Endothelial cell of umbilical vein (primary cell): ENCODE measurements at regions not wholly inside any gene's neighbourhood (a gene's known extent, or its start where the extent isn't known, plus 50 kb on each side); places are given as distances from the start of the nearest gene placed in this dataset.

Experiments
- BruUV-seq: library from RNA; stranded (reverse); fragments of 400-500 nt; replicated peaks from 2 replicates; lab custom pipeline; 2021; lab: Mats Ljungman, UMichigan
- CTCF ChIA-PET: fragments of 300-600, 350-600 bp; sonication (Branson Sonifier 250); formaldehyde crosslinking; loops from one replicate; lab custom pipeline; 2021; ENCODE audit warnings: antibody characterized with exemption, inconsistent platforms; lab: Charles Lee
- POLR2A ChIA-PET: fragments of 300-600, 350-600 bp; sonication (Branson Sonifier 250); formaldehyde crosslinking; loops from one replicate; lab custom pipeline; 2021; ENCODE audit warnings: antibody characterized with exemption, inconsistent platforms; lab: Charles Lee
- DNase-seq: peaks from one replicate; pipeline ENCODE4 v3.0.0-alpha.2; 2011; ENCODE audit warnings: low read depth, low spot score
- FAIRE-seq: peaks from 2 replicates; lab custom pipeline; 2011; peaks lifted over from hg19 to GRCh38; lab: Jason Lieb, UNC
- H2AFZ ChIP-seq: 2 replicates; pipeline ENCODE4 v1.6.0; 2012; ENCODE audit warnings: low read depth, low read length, control low read depth, inconsistent platforms
- H3K27ac ChIP-seq: 2 replicates; pipeline ENCODE4 v1.5.1; 2011; ENCODE audit warnings: low read depth, mild to moderate bottlenecking, control low read depth, low read length, moderate library complexity; ENCODE audit not compliant: insufficient read depth
- H3K27me3 ChIP-seq, 2 experiments: 2 replicates each; pipeline versions ENCODE4 v1.6.0 to v1.6.1; 2011; ENCODE audit warnings: low read length in 2 of 2, mixed read lengths in 1 of 2; ENCODE audit not compliant: control insufficient read depth in 2 of 2, insufficient read depth in 2 of 2
- H3K36me3 ChIP-seq, 2 experiments: 2 replicates in 1 of 2; 3 replicates in 1 of 2; pipeline ENCODE4 v1.5.1; 2011; ENCODE audit warnings: low read length in 2 of 2, mild to moderate bottlenecking in 1 of 2, moderate library complexity in 1 of 2; ENCODE audit not compliant: control insufficient read depth in 2 of 2, insufficient read depth in 2 of 2; ENCODE audit errors: extremely low read depth in 1 of 2
- H3K4me1 ChIP-seq: 3 replicates; pipeline ENCODE4 v1.5.1; 2011; ENCODE audit warnings: mild to moderate bottlenecking, low read length; ENCODE audit not compliant: control insufficient read depth, insufficient read depth; ENCODE audit errors: extremely low read depth
- H3K4me2 ChIP-seq: 2 replicates; pipeline ENCODE4 v1.6.1; 2011; ENCODE audit warnings: low read length, control low read depth, mixed read lengths; ENCODE audit not compliant: insufficient read depth
- H3K4me3 ChIP-seq, 3 experiments: fragments of 200-600 bp in 1 of 3; sonication (generic), shearing (Covaris generic) in 1 of 3; replicated peaks in 1 of 3; 2 replicates each; pipeline ENCODE4 v1.5.1; 2011 to 2016; ENCODE audit warnings: control low read depth in 3 of 3, low read length in 3 of 3, mild to moderate bottlenecking in 2 of 3, inconsistent platforms in 1 of 3, low read depth in 1 of 3, moderate library complexity in 1 of 3; ENCODE audit not compliant: insufficient read depth in 1 of 3
- H3K79me2 ChIP-seq: 2 replicates; pipeline ENCODE4 v1.6.0; 2012; ENCODE audit warnings: low read length, inconsistent platforms; ENCODE audit not compliant: control insufficient read depth, insufficient read depth
- H3K9ac ChIP-seq: replicated peaks from 2 replicates; pipeline ENCODE3; 2011; ENCODE audit warnings: low read length, control low read depth; ENCODE audit not compliant: insufficient read depth; ENCODE audit errors: extremely low read depth
- H3K9me1 ChIP-seq: replicated peaks from 3 replicates; pipeline ENCODE4 v1.6.0; 2011; ENCODE audit warnings: mild to moderate bottlenecking, low read length; ENCODE audit not compliant: control insufficient read depth, insufficient read depth; ENCODE audit errors: extremely low read depth
- H3K9me3 ChIP-seq: replicated peaks from 2 replicates; pipeline ENCODE4 v1.5.1; 2012; ENCODE audit warnings: low read length, inconsistent platforms; ENCODE audit not compliant: control insufficient read depth, insufficient read depth
- H4K20me1 ChIP-seq: replicated peaks from 2 replicates; pipeline ENCODE3; 2011; ENCODE audit warnings: mild to moderate bottlenecking, low read length; ENCODE audit not compliant: control insufficient read depth, insufficient read depth; ENCODE audit errors: extremely low read depth
- CTCF ChIP-seq, 2 donors: IDR thresholded peaks; 1 replicate in 1 of 2; 2 replicates in 1 of 2; pipeline ENCODE4 v1.5.1; 2011; ENCODE audit warnings: low read length in 2 of 2, mild to moderate bottlenecking in 2 of 2, moderate library complexity in 2 of 2, control low read depth in 1 of 2, inconsistent platforms in 1 of 2, low read depth in 1 of 2; ENCODE audit not compliant: insufficient read depth in 1 of 2; ENCODE audit errors: extremely low read depth in 1 of 2
- EZH2 ChIP-seq: IDR thresholded peaks from 2 replicates; pipeline ENCODE4 v1.6.1; 2012; ENCODE audit warnings: borderline replicate concordance, low read depth, mild to moderate bottlenecking, moderate library complexity, low read length, inconsistent platforms; ENCODE audit not compliant: severe bottlenecking
- FOS ChIP-seq: IDR thresholded peaks from 2 replicates; pipeline ENCODE4 v1.6.1; 2011; ENCODE audit warnings: mild to moderate bottlenecking, low read length, moderate library complexity, borderline replicate concordance; ENCODE audit not compliant: insufficient read depth
- GATA2 ChIP-seq: IDR thresholded peaks from 2 replicates; pipeline ENCODE4 v1.7.0; 2011; ENCODE audit warnings: low read depth, mild to moderate bottlenecking, moderate library complexity, mixed read lengths, low read length; ENCODE audit not compliant: insufficient read length, insufficient read depth
- JUN ChIP-seq: IDR thresholded peaks from 2 replicates; pipeline ENCODE4 v1.6.1; 2011; ENCODE audit warnings: borderline replicate concordance, low read depth; ENCODE audit not compliant: insufficient read length, insufficient read depth
- MYC ChIP-seq: IDR thresholded peaks from one replicate; pipeline ENCODE4 v1.6.1; 2011; ENCODE audit warnings: mild to moderate bottlenecking, low read depth, low read length
- POLR2A ChIP-seq: IDR thresholded peaks from 2 replicates; pipeline ENCODE4 v1.6.1; 2012; ENCODE audit warnings: low read depth, mild to moderate bottlenecking, control low read depth, low read length
- POLR2AphosphoS5 ChIP-seq: IDR thresholded peaks from 2 replicates; pipeline ENCODE4 v1.6.1; 2012; ENCODE audit warnings: low read depth, mild to moderate bottlenecking, control low read depth, low read length, moderate library complexity; ENCODE audit not compliant: insufficient read depth
- dilution Hi-C: fragments of 300-500 bp; cut with MboI; formaldehyde crosslinking; loops from one replicate; pipeline ENCODE4 v1.15.0; 2019; ENCODE audit warnings: low sequenced_read_pairs; ENCODE audit not compliant: extremely low pct_ligation_motif_present
- intact Hi-C: fragments of 100-400 bp; cut with micrococcal nuclease; formaldehyde crosslinking; loops from one replicate; pipeline ENCODE4 v1.10.0; 2022
- TF ChIP-seq, protein P1 (sequence below): IDR thresholded peaks from 2 replicates; pipeline ENCODE4 v1.6.1; 2011; ENCODE audit not compliant: insufficient read depth, insufficient read length

GRCh38 chr10:2984682-2985081, 82.7 kb upstream of the PFKP start:
- no peak overlapping the region for H3K9ac ChIP-seq
- H2AFZ ChIP-seq, result no peak overlapping the region
- no peaks in the 10 kb centered on the region for H3K9me3 ChIP-seq
- DNase-seq (no peak), FAIRE-seq (no peak)
- no peak overlapping the region for H3K4me3 ChIP-seq
- no peak overlapping the region for H3K27ac ChIP-seq
- BruUV-seq, result no TSS peak
- ChIA-PET CTCF (no interaction called here), POLR2A (no interaction called here)
- H3K36me3 ChIP-seq, result no peaks in the 10 kb centered on the region
- dilution Hi-C loops, result no loop called here
- no peaks in the 10 kb centered on the region for H3K9me1 ChIP-seq
- intact Hi-C loops, result no loop called here
- H3K4me1 ChIP-seq, result peaks cover 10% of the 10 kb centered on the region
- no peaks in the 10 kb centered on the region for H4K20me1 ChIP-seq
- no peak overlapping the region for H3K4me2 ChIP-seq
- peaks cover 0 to 2% of the 10 kb centered on the region in 2 experiments for H3K27me3 ChIP-seq
- TF ChIP-seq, protein P1, sequence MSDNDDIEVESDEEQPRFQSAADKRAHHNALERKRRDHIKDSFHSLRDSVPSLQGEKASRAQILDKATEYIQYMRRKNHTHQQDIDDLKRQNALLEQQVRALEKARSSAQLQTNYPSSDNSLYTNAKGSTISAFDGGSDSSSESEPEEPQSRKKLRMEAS, result no peak
- TF ChIP-seq CTCF (IDR thresholded peaks at IDR 0.05; ENCODE audit: extremely low read depth in 1 of 2, insufficient read depth in 1 of 2, low read depth in 1 of 2, low read length in 2 of 2), result no peak
- no peak for TF ChIP-seq EZH2
- no peaks in the 10 kb centered on the region for H3K79me2 ChIP-seq

DNA sequence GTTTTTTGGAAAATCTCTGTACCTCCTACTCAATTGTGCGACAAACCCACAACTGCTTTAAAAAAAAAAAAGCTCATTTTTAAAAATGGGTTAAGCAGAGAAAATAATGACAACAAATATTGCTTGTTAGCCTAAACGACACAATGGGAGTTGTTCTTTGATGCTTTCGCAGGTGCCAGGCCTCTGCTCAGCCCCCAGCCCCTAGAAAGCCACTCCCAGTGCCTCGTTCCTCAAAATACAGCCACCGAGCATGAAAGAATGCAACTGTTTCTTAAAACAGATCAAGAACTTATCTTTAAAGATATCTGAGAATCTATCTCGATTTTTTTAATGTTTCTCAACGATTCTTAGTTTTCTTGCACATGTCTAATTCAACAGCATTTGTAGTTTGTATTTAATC, 85.2 kb upstream of the PFKP start:
- H3K4me2 ChIP-seq, result no peak overlapping the region
- H3K79me2 ChIP-seq, result no peaks in the 10 kb centered on the region
- no peaks in the 10 kb centered on the region for H3K9me3 ChIP-seq
- no peak overlapping the region for H3K9ac ChIP-seq
- FAIRE-seq, result no peak
- H3K27ac ChIP-seq, result no peak overlapping the region
- no peak overlapping the region for H2AFZ ChIP-seq
- H4K20me1 ChIP-seq, result no peaks in the 10 kb centered on the region
- no peaks in the 10 kb centered on the region for H3K9me1 ChIP-seq
- no peaks in the 10 kb centered on the region for H3K27me3 ChIP-seq
- ChIA-PET POLR2A (no interaction called here), CTCF (interaction anchor here (0.6 to 1.5 kb wide), 6 partner anchors 52 to 503 kb away, joined by 3 to 4 read pairs (median 4); no protein-coding TSS in a partner anchor)
- H3K4me1 ChIP-seq, result peaks cover 10% of the 10 kb centered on the region
- intact Hi-C loops, result no loop called here
- TF ChIP-seq POLR2AphosphoS5, result no peak
- no peak for TF ChIP-seq MYC
- TF ChIP-seq EZH2, result no peak
- no peak for TF ChIP-seq GATA2
- TF ChIP-seq, protein P1, result no peak
- no peak for TF ChIP-seq FOS
- TF ChIP-seq POLR2A, result no peak
- no peak for TF ChIP-seq CTCF (IDR thresholded peaks at IDR 0.05; ENCODE audit: extremely low read depth in 1 of 2, insufficient read depth in 1 of 2, low read depth in 1 of 2, low read length in 2 of 2)
- no peak for TF ChIP-seq JUN
- no TSS peak for BruUV-seq
- no peaks in the 10 kb centered on the region for H3K36me3 ChIP-seq
- dilution Hi-C loops, result no loop called here
- H3K4me3 ChIP-seq, result no peak overlapping the region
- DNase-seq, result no peak
